Muscle layer of duodenum (tissue), 2 donors: ENCODE measurements at regions not wholly inside any gene's neighbourhood (a gene's known extent, or its start where the extent isn't known, plus 50 kb on each side); places are given as distances from the start of the nearest gene placed in this dataset.
"Not testable (repeated sequence)": the region's sequence is repeated elsewhere in the genome, so short reads cannot be mapped to it uniquely, and the experiment has no call there.

Experiments
- H3K27ac ChIP-seq: one replicate; pipeline ENCODE4 v1.7.0; 2013; ENCODE audit warnings: mild to moderate bottlenecking, low read length
- H3K27me3 ChIP-seq: one replicate; pipeline ENCODE4 v1.7.0; 2013; ENCODE audit warnings: low read depth, mild to moderate bottlenecking, control low read depth, low read length
- H3K36me3 ChIP-seq, 2 donors: one replicate each; pipeline ENCODE4 v1.7.0; 2013; ENCODE audit warnings: low read length in 2 of 2, control low read depth in 1 of 2, mild to moderate bottlenecking in 1 of 2; ENCODE audit not compliant: insufficient read depth in 2 of 2, control insufficient read depth in 1 of 2
- H3K4me1 ChIP-seq, 2 donors: one replicate each; pipeline ENCODE4 v1.7.0; 2013; ENCODE audit warnings: low read length in 2 of 2, mild to moderate bottlenecking in 2 of 2, control low read depth in 1 of 2, moderate library complexity in 1 of 2; ENCODE audit not compliant: insufficient read depth in 2 of 2, control insufficient read depth in 1 of 2
- H3K4me3 ChIP-seq, 2 donors: one replicate each; pipeline ENCODE4 v1.7.0; 2013; ENCODE audit warnings: low read length in 2 of 2, low read depth in 1 of 2, mild to moderate bottlenecking in 1 of 2
- H3K9me3 ChIP-seq, 2 donors: one replicate each; pipeline ENCODE4 v1.7.0; 2013; ENCODE audit warnings: low read length in 2 of 2, control low read depth in 1 of 2, mild to moderate bottlenecking in 1 of 2; ENCODE audit not compliant: control insufficient read depth in 1 of 2
- donor health status: healthy.

DNA sequence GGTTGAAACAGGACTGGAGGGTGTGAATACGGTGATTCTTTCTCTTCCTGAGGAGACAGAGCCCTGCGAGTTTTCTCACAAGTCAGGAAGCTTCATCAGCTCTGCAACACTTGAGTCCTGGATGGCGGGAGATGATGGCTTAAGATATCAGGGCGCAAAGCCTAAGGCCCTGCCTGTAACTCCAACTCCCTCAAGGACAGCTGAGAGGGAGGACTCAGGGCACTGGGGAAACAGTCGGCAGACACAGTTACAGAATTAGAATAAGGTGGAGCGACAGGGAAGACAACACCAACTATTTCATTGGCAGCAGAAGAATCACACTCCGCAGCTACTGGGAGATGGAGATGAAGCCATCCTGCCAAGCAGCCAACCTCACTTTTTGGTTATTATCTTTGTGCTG lies 109.6 kb downstream of the NBPF8 start:
- H3K36me3 ChIP-seq, H3K4me3 ChIP-seq, H3K9me3 ChIP-seq, H3K27ac ChIP-seq, H3K4me1 ChIP-seq, H3K27me3 ChIP-seq: not testable (repeated sequence)

DNA sequence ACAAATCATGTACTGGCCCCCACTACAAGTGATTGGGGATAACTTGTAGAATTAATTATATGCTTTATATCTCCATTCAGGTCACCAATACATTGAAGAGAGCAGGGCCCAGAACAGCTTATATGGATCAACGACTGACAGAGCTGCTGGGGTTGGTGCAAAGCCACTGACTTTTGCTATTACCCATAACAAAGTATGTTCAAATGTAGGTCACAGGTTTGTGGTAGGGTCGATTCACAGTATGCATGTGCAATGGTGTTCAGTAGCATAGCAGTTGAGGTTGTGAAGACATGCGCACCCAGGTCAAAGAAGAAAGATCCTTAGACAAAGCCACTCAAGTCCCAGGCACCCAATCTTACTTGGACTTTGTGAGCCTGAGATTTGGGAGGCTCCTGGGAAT lies 110.6 kb downstream of the NBPF8 start:
- not testable (repeated sequence) for H3K4me3 ChIP-seq, H3K9me3 ChIP-seq, H3K4me1 ChIP-seq, H3K36me3 ChIP-seq, H3K27ac ChIP-seq, H3K27me3 ChIP-seq

DNA sequence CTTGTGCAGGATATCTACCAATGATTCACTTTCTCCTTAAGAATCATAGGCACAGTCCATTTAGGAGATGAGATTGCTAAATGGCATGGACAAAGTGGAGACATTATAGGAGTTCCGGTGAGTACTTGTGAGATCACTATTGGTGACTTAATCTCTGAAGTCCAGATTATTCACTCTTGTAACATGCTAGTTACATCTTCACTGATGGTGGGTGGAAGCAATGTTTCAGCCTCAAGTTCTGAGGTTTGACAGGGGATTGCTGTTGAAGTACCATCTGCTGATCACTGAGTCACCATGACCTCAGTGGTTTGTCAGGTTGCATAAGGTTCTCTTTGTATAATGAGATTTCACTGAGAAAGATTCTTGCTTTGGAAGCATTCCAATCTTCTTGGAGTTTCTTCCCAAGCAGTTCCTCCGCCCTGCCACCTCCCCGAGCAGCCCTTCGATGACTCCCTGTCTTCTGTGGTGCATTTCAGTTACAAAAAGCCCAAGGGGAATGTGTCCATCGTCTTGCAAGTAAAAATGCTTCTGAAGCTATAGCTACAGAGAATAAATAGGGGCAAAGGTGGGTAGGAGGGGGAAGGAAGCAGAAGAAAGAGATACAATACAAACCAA lies 114.7 kb downstream of the NBPF8 start:
- not testable (repeated sequence) for H3K27me3 ChIP-seq, H3K27ac ChIP-seq, H3K4me1 ChIP-seq, H3K36me3 ChIP-seq, H3K4me3 ChIP-seq, H3K9me3 ChIP-seq

DNA sequence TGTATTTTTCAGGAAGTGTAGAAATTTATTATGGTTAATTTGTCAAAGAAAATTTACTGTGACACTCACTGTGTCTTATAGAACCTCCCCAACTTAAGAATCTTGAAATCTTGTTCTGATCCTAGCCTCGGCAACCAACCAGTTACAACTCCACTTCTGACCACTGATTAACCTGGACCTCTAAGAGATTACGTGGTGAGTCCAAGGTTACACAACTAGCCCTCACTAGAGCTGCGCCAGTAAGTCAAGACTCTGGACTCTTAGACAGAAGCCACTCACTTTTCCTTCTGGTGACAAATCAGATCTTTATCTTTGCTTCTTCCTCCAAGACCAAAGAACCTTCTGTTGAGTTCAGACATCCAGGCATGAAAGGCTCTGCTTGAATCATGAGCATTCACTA lies 116.6 kb downstream of the NBPF8 start:
- not testable (repeated sequence) for H3K36me3 ChIP-seq, H3K27ac ChIP-seq, H3K4me3 ChIP-seq, H3K27me3 ChIP-seq, H3K4me1 ChIP-seq, H3K9me3 ChIP-seq

DNA sequence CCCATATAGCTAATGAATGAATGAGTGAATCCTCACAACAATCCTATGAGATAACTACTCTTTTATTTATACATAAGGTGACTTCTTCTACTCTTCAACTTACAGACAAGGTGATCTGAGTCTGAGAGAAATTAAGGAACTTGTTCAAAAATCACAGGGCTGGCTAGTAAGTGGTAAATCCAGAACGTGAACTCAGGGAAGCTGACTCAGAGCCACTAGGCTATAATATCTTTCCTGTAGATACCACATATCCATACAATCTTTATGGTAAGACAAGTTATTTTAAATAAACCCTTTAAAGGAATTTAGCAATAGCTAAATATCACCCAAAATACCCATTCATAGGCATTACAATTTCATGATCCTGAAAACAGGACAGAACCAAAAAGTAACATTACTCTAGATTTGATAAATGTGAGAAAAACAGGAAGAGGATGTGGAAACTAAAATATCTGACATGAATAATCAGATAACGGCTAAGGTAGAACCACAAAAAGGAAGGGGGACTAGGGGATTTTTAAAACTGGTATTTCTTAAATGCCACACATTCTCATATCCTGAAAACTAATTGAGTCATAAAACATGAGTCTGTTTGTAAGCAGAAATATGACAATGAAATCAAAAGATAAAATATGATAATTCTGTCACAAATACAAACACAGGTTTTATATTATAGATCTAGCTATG lies 119.7 kb downstream of the NBPF8 start:
- not testable (repeated sequence) for H3K9me3 ChIP-seq, H3K4me1 ChIP-seq, H3K27me3 ChIP-seq, H3K36me3 ChIP-seq, H3K27ac ChIP-seq, H3K4me3 ChIP-seq

DNA sequence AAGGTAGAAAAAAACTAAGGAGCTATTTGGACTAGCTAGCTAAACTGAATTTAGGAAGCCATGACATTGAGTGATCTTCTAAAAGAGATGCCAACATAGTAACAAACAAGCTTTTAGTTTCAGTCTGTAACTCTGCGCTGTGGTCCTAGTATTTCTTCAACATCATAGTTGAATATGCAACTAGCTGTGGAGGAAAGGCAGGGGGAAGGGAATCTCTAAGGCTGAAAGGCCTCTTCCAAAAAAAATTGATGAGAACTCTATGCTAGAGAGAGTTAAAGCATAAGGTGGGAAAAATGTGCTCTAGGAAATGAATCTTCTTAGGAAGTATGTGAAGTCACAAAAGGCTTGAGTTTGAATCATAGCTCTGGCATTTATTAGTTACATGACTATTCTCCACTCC lies 120.2 kb downstream of the NBPF8 start:
- not testable (repeated sequence) for H3K4me1 ChIP-seq, H3K36me3 ChIP-seq, H3K4me3 ChIP-seq, H3K9me3 ChIP-seq, H3K27me3 ChIP-seq, H3K27ac ChIP-seq

DNA sequence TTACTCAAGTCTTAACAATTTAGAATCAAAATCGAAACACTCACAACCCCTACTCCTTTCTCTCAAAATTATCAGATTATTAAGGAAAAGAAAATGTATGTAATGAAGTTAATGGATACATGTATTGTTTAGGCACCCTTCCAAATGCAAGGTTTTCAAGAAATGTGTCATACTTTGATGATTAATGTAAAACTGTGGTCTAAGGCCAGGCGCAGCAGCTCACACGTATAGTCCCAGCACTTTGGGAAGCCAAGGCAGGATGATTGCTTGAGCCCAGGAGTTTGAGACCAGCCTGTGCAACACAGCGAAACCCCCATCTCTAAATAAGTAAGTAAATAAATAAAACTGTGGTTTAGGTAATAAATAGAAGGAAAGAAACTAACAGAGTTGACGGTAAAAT lies 126.6 kb downstream of the NBPF8 start:
- not testable (repeated sequence) for H3K36me3 ChIP-seq, H3K27me3 ChIP-seq, H3K4me1 ChIP-seq, H3K27ac ChIP-seq, H3K4me3 ChIP-seq, H3K9me3 ChIP-seq

DNA sequence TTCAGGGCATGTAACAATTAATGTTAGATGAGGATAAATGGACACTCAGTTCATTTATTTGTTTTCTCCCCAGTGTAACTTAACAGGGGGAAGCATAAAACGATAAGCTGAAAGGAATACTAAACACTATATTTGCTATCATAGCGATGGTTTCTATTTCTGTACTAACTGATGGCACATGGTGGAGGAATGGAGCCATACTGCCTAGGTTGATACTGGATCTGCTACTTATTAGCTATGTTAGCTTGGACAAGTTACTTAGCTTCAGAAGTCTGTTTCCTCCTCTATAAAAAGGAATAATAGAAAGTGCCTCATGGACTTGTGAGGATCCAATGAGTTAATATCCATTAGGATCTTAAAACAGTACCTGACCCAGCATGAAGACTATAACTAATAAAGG lies 127.5 kb downstream of the NBPF8 start:
- not testable (repeated sequence) for H3K4me1 ChIP-seq, H3K27me3 ChIP-seq, H3K36me3 ChIP-seq, H3K27ac ChIP-seq, H3K9me3 ChIP-seq, H3K4me3 ChIP-seq

DNA sequence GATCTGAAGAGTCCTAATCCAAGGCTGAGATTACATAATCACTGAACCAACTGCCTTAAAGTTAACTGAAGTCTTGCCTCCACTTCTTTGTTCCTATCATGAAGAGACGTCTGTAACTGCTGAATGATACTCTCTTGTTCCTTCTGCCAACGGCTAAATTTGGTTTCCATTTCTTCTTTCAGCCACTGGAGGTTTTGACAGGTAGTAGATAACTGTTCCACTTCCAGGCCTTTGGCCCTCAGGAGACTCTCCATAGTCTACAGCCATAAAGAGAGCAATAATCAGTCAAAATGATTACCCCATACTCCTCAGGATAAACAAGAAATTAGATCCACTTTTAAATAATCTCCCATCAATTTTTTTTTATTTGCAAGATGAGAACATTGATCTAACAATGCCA lies 128.1 kb downstream of the NBPF8 start:
- not testable (repeated sequence) for H3K4me3 ChIP-seq, H3K4me1 ChIP-seq, H3K36me3 ChIP-seq, H3K9me3 ChIP-seq, H3K27ac ChIP-seq, H3K27me3 ChIP-seq

DNA sequence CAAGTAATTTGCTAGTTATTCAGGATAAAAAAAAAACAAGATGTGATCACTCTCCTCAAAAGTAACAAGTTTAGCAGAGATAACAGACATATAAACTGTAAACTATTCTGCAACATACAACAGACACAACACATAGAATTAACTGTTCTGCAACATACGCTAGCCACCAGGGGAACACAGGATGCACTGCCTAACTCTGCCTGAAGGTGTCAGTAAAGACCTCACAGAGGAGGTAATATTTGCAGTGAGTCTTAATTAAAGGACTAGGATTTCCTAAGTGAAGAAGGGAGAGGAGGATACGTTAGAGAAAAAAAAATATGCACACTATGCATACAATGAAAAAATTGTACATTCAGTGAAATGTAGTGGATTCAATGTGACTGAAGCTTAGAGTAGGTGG lies 129.6 kb downstream of the NBPF8 start:
- not testable (repeated sequence) for H3K36me3 ChIP-seq, H3K27ac ChIP-seq, H3K27me3 ChIP-seq, H3K4me1 ChIP-seq, H3K4me3 ChIP-seq, H3K9me3 ChIP-seq

DNA sequence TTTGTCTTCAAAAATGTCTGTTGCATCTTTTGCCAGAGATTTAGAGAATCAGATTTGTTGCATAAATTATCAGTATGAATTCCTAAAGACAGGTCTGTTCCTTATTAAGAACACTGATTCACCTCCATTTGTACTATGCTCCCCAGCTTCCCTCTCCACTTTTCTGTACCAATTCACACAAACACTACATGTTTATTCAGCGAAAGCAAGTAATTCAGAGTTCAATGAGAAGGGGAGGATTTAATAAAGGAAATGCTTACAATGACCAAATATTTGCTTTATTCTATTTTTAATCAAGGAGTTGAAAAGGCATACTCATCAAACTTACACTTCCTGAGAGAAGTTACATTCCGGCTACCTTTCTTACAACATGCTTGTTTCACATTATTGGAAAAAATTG lies 135.5 kb downstream of the NBPF8 start:
- H3K27ac ChIP-seq, H3K27me3 ChIP-seq, H3K9me3 ChIP-seq, H3K4me3 ChIP-seq, H3K4me1 ChIP-seq, H3K36me3 ChIP-seq: not testable (repeated sequence)

DNA sequence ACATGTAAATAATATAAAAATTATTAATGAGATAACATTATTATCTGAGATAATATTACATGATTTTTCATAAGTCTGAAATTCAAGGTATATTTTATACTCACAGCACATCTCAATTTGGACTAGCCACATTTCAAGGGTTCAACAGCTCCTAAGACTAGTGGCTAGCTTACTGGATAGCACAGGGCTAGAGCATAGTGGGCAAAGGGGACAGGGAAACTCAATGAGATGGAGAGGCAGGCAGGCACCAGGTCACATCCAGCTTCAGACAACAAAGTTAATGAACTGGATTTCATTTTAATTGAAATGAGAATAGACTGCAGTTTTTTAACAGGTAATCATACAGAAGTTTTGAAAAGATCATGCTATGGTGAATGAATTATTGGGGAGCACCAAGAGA lies 137.4 kb downstream of the NBPF8 start:
- H3K4me3 ChIP-seq, H3K9me3 ChIP-seq, H3K36me3 ChIP-seq, H3K27ac ChIP-seq, H3K27me3 ChIP-seq, H3K4me1 ChIP-seq: not testable (repeated sequence)
